GM12875 (cell line): ENCODE measurements at regions not wholly inside any gene's neighbourhood (a gene's known extent, or its start where the extent isn't known, plus 50 kb on each side); places are given as distances from the start of the nearest gene placed in this dataset.
A peak's percentile ranks its signal among the peaks of the same experiment; 100 is the strongest.
"Not testable (repeated sequence)": the region's sequence is repeated elsewhere in the genome, so short reads cannot be mapped to it uniquely, and the experiment has no call there.

Source experiments
- H3K4me3 ChIP-seq: one replicate; pipeline ENCODE4 v1.5.1; 2011; ENCODE audit warnings: low read depth, low read length, control low read depth
- TF ChIP-seq, protein P1 (sequence below): IDR thresholded peaks from 2 replicates; pipeline ENCODE4 v1.5.1; 2011; ENCODE audit warnings: low read depth, mild to moderate bottlenecking, control low read depth, inconsistent platforms, low read length, moderate library complexity, borderline replicate concordance; ENCODE audit not compliant: insufficient read depth

- TF ChIP-seq, protein P1, sequence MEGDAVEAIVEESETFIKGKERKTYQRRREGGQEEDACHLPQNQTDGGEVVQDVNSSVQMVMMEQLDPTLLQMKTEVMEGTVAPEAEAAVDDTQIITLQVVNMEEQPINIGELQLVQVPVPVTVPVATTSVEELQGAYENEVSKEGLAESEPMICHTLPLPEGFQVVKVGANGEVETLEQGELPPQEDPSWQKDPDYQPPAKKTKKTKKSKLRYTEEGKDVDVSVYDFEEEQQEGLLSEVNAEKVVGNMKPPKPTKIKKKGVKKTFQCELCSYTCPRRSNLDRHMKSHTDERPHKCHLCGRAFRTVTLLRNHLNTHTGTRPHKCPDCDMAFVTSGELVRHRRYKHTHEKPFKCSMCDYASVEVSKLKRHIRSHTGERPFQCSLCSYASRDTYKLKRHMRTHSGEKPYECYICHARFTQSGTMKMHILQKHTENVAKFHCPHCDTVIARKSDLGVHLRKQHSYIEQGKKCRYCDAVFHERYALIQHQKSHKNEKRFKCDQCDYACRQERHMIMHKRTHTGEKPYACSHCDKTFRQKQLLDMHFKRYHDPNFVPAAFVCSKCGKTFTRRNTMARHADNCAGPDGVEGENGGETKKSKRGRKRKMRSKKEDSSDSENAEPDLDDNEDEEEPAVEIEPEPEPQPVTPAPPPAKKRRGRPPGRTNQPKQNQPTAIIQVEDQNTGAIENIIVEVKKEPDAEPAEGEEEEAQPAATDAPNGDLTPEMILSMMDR = no peak
- no peak overlapping the region for H3K4me3 ChIP-seq
Observed at GRCh38 chrX:26927419-26927818, 535.7 kb downstream of the PPP4R3C start.

GRCh38 chrX:26925088-26925487, 538.1 kb downstream of the PPP4R3C start:
- TF ChIP-seq, protein P1 = no peak
- H3K4me3 ChIP-seq = no peak overlapping the region

- no peak overlapping the region for H3K4me3 ChIP-seq
- TF ChIP-seq, protein P1 = no peak
Observed at GRCh38 chrX:26922278-26922677, 540.9 kb downstream of the PPP4R3C start.

DNA sequence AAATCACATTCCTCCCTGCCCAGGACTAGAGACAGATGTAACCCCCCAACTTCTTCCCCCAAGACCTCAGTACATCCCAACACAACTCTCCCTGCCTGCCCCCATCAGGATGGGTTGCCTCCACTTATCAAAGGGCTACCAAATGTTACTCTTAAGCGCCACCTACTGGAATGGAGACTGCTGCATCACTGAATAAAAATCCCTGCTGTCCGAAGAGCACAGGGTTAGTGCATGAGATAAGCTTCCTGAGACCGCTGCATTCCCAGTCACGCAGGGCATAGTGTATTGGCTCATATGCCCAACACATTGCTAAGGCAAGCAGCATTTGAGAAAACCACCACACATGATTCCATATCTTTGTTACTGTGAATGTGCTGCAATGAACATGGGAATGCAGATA, 544.5 kb downstream of the PPP4R3C start:
- no peak overlapping the region for H3K4me3 ChIP-seq
- TF ChIP-seq, protein P1 = peak; percentile 56

- TF ChIP-seq, protein P1 = no peak
- no peak overlapping the region for H3K4me3 ChIP-seq
Observed at GRCh38 chrX:26916991-26917390, 546.1 kb downstream of the PPP4R3C start.

GRCh38 chrX:26915064-26915463, 548.1 kb downstream of the PPP4R3C start:
- TF ChIP-seq, protein P1 = no peak
- H3K4me3 ChIP-seq = no peak overlapping the region

DNA sequence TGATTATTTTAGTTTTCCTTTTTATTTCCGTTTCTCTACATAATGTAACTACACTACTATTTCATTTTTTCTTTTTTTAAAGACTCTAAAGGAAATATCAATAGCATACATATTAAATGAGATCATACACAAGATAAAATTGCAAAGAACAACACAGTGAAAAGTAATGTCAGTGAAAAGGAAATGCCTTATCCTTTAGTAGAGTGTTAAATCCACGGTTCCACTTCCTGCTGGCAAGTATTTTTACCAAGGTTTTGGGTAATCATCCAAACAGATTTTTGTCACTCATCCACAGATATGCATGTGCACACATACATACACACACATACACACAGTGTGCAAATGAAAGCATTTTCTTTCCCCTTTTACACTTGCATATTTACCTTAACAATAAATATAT, 548.9 kb downstream of the PPP4R3C start:
- TF ChIP-seq, protein P1 = no peak
- H3K4me3 ChIP-seq = no peak overlapping the region

- not testable (repeated sequence) for H3K4me3 ChIP-seq
Observed at GRCh38 chrX:26911785-26912184, 551.4 kb downstream of the PPP4R3C start.
